ENCODE measurements at regions not wholly inside any gene's neighbourhood (a gene's known extent, or its start where the extent isn't known, plus 50 kb on each side); places are given as distances from the start of the nearest gene placed in this dataset.

DNA sequence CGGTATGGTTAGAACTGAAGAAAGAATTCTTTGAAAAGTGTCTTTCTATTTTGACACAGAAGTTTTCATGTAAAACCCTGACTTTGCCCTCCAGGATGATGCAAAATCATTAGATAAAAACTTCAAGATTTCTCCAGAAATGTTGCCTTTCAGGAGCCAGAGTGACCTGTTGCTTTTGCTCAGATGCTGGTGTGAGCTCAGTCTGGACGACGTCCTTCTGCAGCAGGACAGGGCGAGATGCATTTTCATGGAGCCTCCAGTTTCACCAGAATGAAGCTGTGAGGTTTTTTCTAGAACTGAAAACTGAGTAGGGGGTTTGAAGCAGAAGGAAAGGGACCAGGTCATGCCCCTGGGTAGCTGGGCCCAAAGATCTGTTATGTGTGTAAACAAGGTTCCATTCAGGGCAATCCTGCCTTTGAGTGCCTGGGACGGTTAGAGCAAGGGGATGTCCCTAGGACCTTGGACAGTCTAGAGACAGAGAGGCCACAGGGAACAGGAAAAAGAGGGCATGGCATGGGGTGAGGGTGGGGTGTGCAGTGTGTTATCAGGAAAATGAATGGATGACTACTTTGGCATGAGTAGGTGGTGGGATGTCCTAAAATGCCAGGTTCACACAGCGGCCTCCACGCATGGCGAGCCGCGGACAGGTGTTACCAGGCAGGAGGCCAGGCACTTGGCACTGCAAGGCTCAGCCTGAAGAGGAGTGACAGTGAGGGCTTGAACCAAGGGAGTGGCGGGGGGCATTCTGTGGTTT is 356.3 kb downstream of the CXCL12 start:
- TF ChIP-seq EZH2phosphoT487 (IDR thresholded peaks at IDR 0.05; ENCODE audit: borderline replicate concordance) = no peak
- TF ChIP-seq, protein P1, sequence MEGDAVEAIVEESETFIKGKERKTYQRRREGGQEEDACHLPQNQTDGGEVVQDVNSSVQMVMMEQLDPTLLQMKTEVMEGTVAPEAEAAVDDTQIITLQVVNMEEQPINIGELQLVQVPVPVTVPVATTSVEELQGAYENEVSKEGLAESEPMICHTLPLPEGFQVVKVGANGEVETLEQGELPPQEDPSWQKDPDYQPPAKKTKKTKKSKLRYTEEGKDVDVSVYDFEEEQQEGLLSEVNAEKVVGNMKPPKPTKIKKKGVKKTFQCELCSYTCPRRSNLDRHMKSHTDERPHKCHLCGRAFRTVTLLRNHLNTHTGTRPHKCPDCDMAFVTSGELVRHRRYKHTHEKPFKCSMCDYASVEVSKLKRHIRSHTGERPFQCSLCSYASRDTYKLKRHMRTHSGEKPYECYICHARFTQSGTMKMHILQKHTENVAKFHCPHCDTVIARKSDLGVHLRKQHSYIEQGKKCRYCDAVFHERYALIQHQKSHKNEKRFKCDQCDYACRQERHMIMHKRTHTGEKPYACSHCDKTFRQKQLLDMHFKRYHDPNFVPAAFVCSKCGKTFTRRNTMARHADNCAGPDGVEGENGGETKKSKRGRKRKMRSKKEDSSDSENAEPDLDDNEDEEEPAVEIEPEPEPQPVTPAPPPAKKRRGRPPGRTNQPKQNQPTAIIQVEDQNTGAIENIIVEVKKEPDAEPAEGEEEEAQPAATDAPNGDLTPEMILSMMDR (conservative IDR thresholded peaks at IDR 0.05; ENCODE audit: low read length) = no peak
- H3K27me3 ChIP-seq (ENCODE audit: insufficient read depth, low read length, poor library complexity, severe bottlenecking) = no peaks in the 10 kb centered on the region
- no peaks in the 10 kb centered on the region for H4K20me1 ChIP-seq (ENCODE audit: insufficient read depth, low read length, poor library complexity, severe bottlenecking)
- no peaks in the 10 kb centered on the region for H3K79me2 ChIP-seq (ENCODE audit: insufficient read depth, low read length)
- H3K4me2 ChIP-seq (ENCODE audit: low read depth, low read length, poor library complexity, severe bottlenecking) = no peak overlapping the region
- H3K4me1 ChIP-seq (ENCODE audit: insufficient read depth, low read length, poor library complexity, severe bottlenecking) = no peaks in the 10 kb centered on the region
- no peaks in the 10 kb centered on the region for H3K9me3 ChIP-seq (ENCODE audit: insufficient read depth, low read depth, low read length)
- H3K36me3 ChIP-seq (ENCODE audit: insufficient read depth, low read length) = no peaks in the 10 kb centered on the region
- no peak overlapping the region for H2AFZ ChIP-seq (ENCODE audit: low read length)
- no peak overlapping the region for H3K4me3 ChIP-seq (ENCODE audit: low read length, poor library complexity, severe bottlenecking)
- H3K9me2 ChIP-seq (replicated peaks; ENCODE audit: low read depth, low read length) = no peaks in the 10 kb centered on the region
- no peaks in the 10 kb centered on the region for H3F3A ChIP-seq (ENCODE audit: low read depth)
- H3K9ac ChIP-seq (ENCODE audit: low read depth, low read length, poor library complexity, severe bottlenecking) = no peak overlapping the region

DNA sequence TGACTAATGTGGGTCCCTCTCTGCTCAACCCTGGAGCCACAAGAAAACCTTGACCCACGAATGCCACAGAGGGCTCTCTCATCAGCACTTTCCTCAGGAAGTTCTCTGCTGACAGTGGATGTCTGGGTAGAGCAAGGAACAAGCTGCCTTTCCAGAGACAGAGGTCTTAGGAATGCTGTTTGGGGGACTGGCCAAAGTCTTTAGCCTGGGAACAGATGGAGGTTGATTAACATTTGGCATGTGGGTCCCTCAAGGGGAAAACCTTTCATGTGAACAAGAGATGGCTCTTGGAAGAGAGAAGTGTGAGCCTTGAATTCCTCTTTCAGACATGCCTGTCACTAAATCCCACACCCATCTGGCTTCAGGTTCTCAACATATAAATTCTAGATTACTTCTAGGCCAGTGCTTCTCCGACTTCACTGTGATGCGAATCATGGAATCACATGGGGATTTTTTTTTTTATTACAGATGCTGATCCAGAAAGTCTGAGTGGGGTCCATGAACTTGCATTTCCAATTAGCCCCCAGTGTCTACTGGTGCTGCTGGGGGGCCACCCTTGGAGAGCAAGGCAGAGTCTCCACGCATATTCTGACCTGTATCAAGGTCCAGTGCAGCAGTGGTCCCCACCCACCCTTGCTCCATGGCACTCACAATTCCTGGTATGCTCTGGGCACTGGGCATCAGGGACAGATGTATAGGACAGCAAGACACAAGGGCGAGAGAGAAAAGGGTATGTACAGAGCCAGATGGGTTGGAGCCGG is 360.4 kb downstream of the CXCL12 start:
- Histone ChIP-seq H3K4me2 (ENCODE audit: low read depth, low read length, poor library complexity, severe bottlenecking) (no peak overlapping the region), H2AFZ (ENCODE audit: low read length) (no peak overlapping the region), H3F3A (ENCODE audit: low read depth) (no peaks in the 10 kb centered on the region), H3K9ac (ENCODE audit: low read depth, low read length, poor library complexity, severe bottlenecking) (no peak overlapping the region), H3K27me3 (ENCODE audit: insufficient read depth, low read length, poor library complexity, severe bottlenecking) (no peaks in the 10 kb centered on the region), H4K20me1 (ENCODE audit: insufficient read depth, low read length, poor library complexity, severe bottlenecking) (no peaks in the 10 kb centered on the region), H3K9me2 (replicated peaks; ENCODE audit: low read depth, low read length) (no peaks in the 10 kb centered on the region), H3K79me2 (ENCODE audit: insufficient read depth, low read length) (no peaks in the 10 kb centered on the region), H3K4me1 (ENCODE audit: insufficient read depth, low read length, poor library complexity, severe bottlenecking) (no peaks in the 10 kb centered on the region), H3K4me3 (ENCODE audit: low read length, poor library complexity, severe bottlenecking) (no peak overlapping the region), H3K9me3 (ENCODE audit: insufficient read depth, low read depth, low read length) (no peaks in the 10 kb centered on the region), H3K36me3 (ENCODE audit: insufficient read depth, low read length) (no peaks in the 10 kb centered on the region)
- TF ChIP-seq EZH2phosphoT487 (IDR thresholded peaks at IDR 0.05; ENCODE audit: borderline replicate concordance) = no peak
- TF ChIP-seq, protein P1 (conservative IDR thresholded peaks at IDR 0.05; ENCODE audit: low read length) = no peak

DNA sequence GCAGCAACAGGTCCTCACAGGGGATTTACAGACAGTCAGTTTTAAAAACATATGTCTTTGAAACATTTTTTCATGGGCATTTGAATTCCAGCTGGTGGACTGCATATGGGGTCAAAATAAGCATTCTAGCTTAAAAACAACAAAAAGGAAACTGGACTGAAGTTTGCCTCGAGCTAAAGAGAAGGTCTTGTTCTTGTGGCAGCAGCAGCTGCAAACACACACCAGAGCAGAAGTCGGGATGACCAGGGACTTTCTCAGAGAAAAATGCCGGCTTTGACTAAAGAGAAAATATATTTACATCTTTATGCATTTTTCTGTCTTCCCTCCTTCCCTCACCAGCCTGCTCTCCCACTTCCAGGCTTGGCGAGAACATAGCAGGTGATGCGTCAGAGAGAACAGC is 361.4 kb downstream of the CXCL12 start:
- Histone ChIP-seq H3K36me3 (ENCODE audit: insufficient read depth, low read length) (no peaks in the 10 kb centered on the region), H3K9ac (ENCODE audit: low read depth, low read length, poor library complexity, severe bottlenecking) (no peak overlapping the region), H2AFZ (ENCODE audit: low read length) (no peak overlapping the region), H3K9me3 (ENCODE audit: insufficient read depth, low read depth, low read length) (no peaks in the 10 kb centered on the region), H3K4me2 (ENCODE audit: low read depth, low read length, poor library complexity, severe bottlenecking) (no peak overlapping the region), H3K4me1 (ENCODE audit: insufficient read depth, low read length, poor library complexity, severe bottlenecking) (no peaks in the 10 kb centered on the region), H3K27me3 (ENCODE audit: insufficient read depth, low read length, poor library complexity, severe bottlenecking) (no peaks in the 10 kb centered on the region), H3F3A (ENCODE audit: low read depth) (no peaks in the 10 kb centered on the region), H3K9me2 (replicated peaks; ENCODE audit: low read depth, low read length) (no peaks in the 10 kb centered on the region), H3K4me3 (ENCODE audit: low read length, poor library complexity, severe bottlenecking) (no peak overlapping the region), H3K79me2 (ENCODE audit: insufficient read depth, low read length) (no peaks in the 10 kb centered on the region), H4K20me1 (ENCODE audit: insufficient read depth, low read length, poor library complexity, severe bottlenecking) (no peaks in the 10 kb centered on the region)
- no peak for TF ChIP-seq EZH2phosphoT487 (IDR thresholded peaks at IDR 0.05; ENCODE audit: borderline replicate concordance)
- TF ChIP-seq, protein P1 (conservative IDR thresholded peaks at IDR 0.05; ENCODE audit: low read length) = no peak
